Kidney epithelial cell (primary cell): ENCODE measurements at regions not wholly inside any gene's neighbourhood (a gene's known extent, or its start where the extent isn't known, plus 50 kb on each side); places are given as distances from the start of the nearest gene placed in this dataset.
"Not testable (repeated sequence)": the region's sequence is repeated elsewhere in the genome, so short reads cannot be mapped to it uniquely, and the experiment has no call there.

Experiments
- DNase-seq: peaks from one replicate; pipeline ENCODE4 v3.0.0-alpha.2; 2010; ENCODE audit warnings: low read depth
- H3K27me3 ChIP-seq: 2 replicates; pipeline ENCODE4 v1.6.0; 2011; ENCODE audit warnings: low read length; ENCODE audit not compliant: control insufficient read depth, insufficient read depth
- H3K36me3 ChIP-seq: 2 replicates; pipeline ENCODE4 v1.5.1; 2011; ENCODE audit warnings: low read length; ENCODE audit not compliant: control insufficient read depth, insufficient read depth
- H3K4me3 ChIP-seq: 2 replicates; pipeline ENCODE4 v1.5.1; 2011; ENCODE audit warnings: low read depth, mild to moderate bottlenecking, control low read depth, low read length
- CTCF ChIP-seq: IDR thresholded peaks from 2 replicates; pipeline ENCODE4 v1.5.1; 2011; ENCODE audit warnings: mild to moderate bottlenecking, moderate library complexity, low read length, control low read depth, inconsistent platforms; ENCODE audit not compliant: insufficient read depth, poor library complexity, severe bottlenecking

- TF ChIP-seq CTCF: no peak
- no peaks in the 10 kb centered on the region for H3K36me3 ChIP-seq
Observed at GRCh38 chr2:84115173-84115857, 343.8 kb downstream of the SUCLG1 start.

GRCh38 chr2:84103816-84104527 lies 355.1 kb downstream of the SUCLG1 start:
- not testable (repeated sequence) for H3K27me3 ChIP-seq

More at GRCh38 chr2:84115173-84115857, 343.8 kb downstream of the SUCLG1 start:
- no peak for DNase-seq
- Histone ChIP-seq H3K27me3 (no peaks in the 10 kb centered on the region), H3K4me3 (no peak overlapping the region)

GRCh38 chr2:84102274-84102673 lies 356.8 kb downstream of the SUCLG1 start:
- H3K36me3 ChIP-seq: no peaks in the 10 kb centered on the region
- DNase-seq: no peak
- H3K4me3 ChIP-seq: no peak overlapping the region
- no peaks in the 10 kb centered on the region for H3K27me3 ChIP-seq
- no peak for TF ChIP-seq CTCF

More at GRCh38 chr2:84103816-84104527, 355.1 kb downstream of the SUCLG1 start:
- DNase-seq, H3K4me3 ChIP-seq, H3K36me3 ChIP-seq: not testable (repeated sequence)

- DNase-seq: no peak
- Histone ChIP-seq H3K4me3 (no peak overlapping the region), H3K36me3 (no peaks in the 10 kb centered on the region), H3K27me3 (no peaks in the 10 kb centered on the region)
- TF ChIP-seq CTCF: no peak
Observed at GRCh38 chr2:84088656-84089055, 370.4 kb downstream of the SUCLG1 start.

GRCh38 chr2:84085562-84085961 lies 373.5 kb downstream of the SUCLG1 start:
- no peaks in the 10 kb centered on the region for H3K27me3 ChIP-seq
- no peak for DNase-seq
- TF ChIP-seq CTCF: no peak

GRCh38 chr2:84084856-84085255 lies 374.2 kb downstream of the SUCLG1 start:
- Histone ChIP-seq H3K4me3 (no peak overlapping the region), H3K27me3 (no peaks in the 10 kb centered on the region), H3K36me3 (no peaks in the 10 kb centered on the region)
- no peak for TF ChIP-seq CTCF
- DNase-seq: no peak

More at GRCh38 chr2:84085562-84085961, 373.5 kb downstream of the SUCLG1 start:
- no peak overlapping the region for H3K4me3 ChIP-seq
- no peaks in the 10 kb centered on the region for H3K36me3 ChIP-seq
